ENCODE measurements at regions not wholly inside any gene's neighbourhood (a gene's known extent, or its start where the extent isn't known, plus 50 kb on each side); places are given as distances from the start of the nearest gene placed in this dataset.

DNA sequence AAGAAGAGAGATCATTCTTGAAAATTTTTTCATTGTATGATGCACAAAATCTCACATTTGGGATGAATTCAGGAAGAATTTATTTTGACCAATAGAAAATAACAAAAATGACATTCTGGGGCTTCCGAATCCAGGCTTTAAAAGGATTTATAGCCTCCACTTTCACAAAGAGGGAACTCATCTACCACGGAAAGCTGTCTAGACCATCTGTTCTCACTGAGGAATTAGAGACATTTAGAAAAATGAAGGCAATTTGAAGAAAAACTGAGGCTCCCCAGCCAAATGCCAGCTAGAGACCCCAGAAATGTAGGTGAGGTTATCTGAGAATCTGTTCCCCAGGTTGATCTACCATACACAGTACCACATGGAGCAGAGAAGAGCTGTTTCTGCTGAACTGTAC, 464.3 kb downstream of the TMA16 start:
- no peaks in the 10 kb centered on the region for H3K27me3 ChIP-seq (ENCODE audit: control insufficient read depth, insufficient read depth, low read length)
- no peaks in the 10 kb centered on the region for H3K36me3 ChIP-seq (ENCODE audit: control insufficient read depth in 2 of 3, insufficient read depth in 3 of 3, low read length in 3 of 3)
- FAIRE-seq, result no peak
- TF ChIP-seq, protein P1, sequence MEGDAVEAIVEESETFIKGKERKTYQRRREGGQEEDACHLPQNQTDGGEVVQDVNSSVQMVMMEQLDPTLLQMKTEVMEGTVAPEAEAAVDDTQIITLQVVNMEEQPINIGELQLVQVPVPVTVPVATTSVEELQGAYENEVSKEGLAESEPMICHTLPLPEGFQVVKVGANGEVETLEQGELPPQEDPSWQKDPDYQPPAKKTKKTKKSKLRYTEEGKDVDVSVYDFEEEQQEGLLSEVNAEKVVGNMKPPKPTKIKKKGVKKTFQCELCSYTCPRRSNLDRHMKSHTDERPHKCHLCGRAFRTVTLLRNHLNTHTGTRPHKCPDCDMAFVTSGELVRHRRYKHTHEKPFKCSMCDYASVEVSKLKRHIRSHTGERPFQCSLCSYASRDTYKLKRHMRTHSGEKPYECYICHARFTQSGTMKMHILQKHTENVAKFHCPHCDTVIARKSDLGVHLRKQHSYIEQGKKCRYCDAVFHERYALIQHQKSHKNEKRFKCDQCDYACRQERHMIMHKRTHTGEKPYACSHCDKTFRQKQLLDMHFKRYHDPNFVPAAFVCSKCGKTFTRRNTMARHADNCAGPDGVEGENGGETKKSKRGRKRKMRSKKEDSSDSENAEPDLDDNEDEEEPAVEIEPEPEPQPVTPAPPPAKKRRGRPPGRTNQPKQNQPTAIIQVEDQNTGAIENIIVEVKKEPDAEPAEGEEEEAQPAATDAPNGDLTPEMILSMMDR (IDR thresholded peaks at IDR 0.05; ENCODE audit: borderline replicate concordance, extremely low read depth, insufficient read depth), result no peak
- intact Hi-C loops (cut with DNase I), result no loop called here
- no peaks in the 10 kb centered on the region for H3K9me3 ChIP-seq (ENCODE audit: control insufficient read depth in 2 of 3, insufficient read depth in 1 of 3, low read length in 3 of 3)
- no peaks in the 10 kb centered on the region for H3K4me1 ChIP-seq (ENCODE audit: control insufficient read depth in 2 of 3, insufficient read depth in 2 of 3, low read depth in 1 of 3, low read length in 3 of 3)
- no peak overlapping the region for H3K4me3 ChIP-seq (ENCODE audit: low read length in 3 of 3)
- no peak overlapping the region for H3K9ac ChIP-seq (ENCODE audit: low read length in 3 of 3)
- H3K27ac ChIP-seq (ENCODE audit: low read depth in 2 of 2, low read length in 2 of 2), result no peak overlapping the region
- no peak for DNase-seq

DNA sequence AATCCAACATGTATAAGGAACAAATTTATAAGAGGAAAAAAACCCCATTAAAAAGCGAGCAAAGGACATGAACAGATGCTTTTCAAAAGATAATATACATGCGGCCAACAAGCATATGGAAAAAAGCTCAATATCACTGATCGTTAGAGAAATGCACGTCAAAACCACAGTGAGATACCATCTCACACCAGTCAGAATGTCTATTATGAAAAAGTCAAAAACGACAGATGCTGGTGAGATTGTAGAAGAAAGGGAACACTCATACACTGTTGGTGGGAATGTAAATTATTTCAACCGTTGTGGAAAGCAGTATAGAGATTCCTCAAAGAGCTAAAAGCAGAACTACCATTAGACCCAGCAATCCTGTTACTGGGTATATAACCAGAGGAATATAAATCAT, 465.4 kb downstream of the TMA16 start:
- H3K27me3 ChIP-seq (ENCODE audit: control insufficient read depth, insufficient read depth, low read length), result no peaks in the 10 kb centered on the region
- no peaks in the 10 kb centered on the region for H3K36me3 ChIP-seq (ENCODE audit: control insufficient read depth in 2 of 3, insufficient read depth in 3 of 3, low read length in 3 of 3)
- no peak overlapping the region for H3K9ac ChIP-seq (ENCODE audit: low read length in 3 of 3)
- intact Hi-C loops (cut with DNase I), result no loop called here
- H3K4me1 ChIP-seq (ENCODE audit: control insufficient read depth in 2 of 3, insufficient read depth in 2 of 3, low read depth in 1 of 3, low read length in 3 of 3), result no peaks in the 10 kb centered on the region
- H3K4me3 ChIP-seq (ENCODE audit: low read length in 3 of 3), result no peak overlapping the region
- TF ChIP-seq, protein P1 (IDR thresholded peaks at IDR 0.05; ENCODE audit: borderline replicate concordance, extremely low read depth, insufficient read depth), result no peak
- no peaks in the 10 kb centered on the region for H3K9me3 ChIP-seq (ENCODE audit: control insufficient read depth in 2 of 3, insufficient read depth in 1 of 3, low read length in 3 of 3)
- no peak overlapping the region for H3K27ac ChIP-seq (ENCODE audit: low read depth in 2 of 2, low read length in 2 of 2)
- no peak for FAIRE-seq
- no peak for DNase-seq

DNA sequence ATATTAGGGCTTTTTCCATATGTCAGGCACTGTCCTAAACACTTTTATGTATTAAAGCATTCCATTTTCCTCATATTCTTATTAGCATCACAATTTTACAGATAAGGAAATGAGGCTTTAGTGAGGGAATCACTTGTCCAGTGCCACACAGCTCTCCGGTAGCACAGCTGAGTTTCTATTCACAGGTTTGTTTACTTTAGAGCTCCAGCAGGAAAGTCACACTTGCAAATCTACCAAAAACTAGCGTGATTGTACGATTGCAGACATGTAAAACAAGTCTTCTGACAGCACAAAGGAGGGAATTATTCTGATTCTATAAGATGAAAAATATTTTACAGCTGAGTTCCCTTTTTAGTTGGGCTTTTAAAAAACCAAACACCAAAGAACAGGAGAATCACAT, 472.1 kb downstream of the TMA16 start:
- TF ChIP-seq, protein P1 (IDR thresholded peaks at IDR 0.05; ENCODE audit: borderline replicate concordance, extremely low read depth, insufficient read depth), result no peak
- Histone ChIP-seq H3K36me3 (ENCODE audit: control insufficient read depth in 2 of 3, insufficient read depth in 3 of 3, low read length in 3 of 3) (no peaks in the 10 kb centered on the region), H3K27me3 (ENCODE audit: control insufficient read depth, insufficient read depth, low read length) (no peaks in the 10 kb centered on the region), H3K27ac (ENCODE audit: low read depth in 2 of 2, low read length in 2 of 2) (no peak overlapping the region), H3K9ac (ENCODE audit: low read length in 3 of 3) (no peak overlapping the region), H3K4me3 (ENCODE audit: low read length in 3 of 3) (no peak overlapping the region), H3K9me3 (ENCODE audit: control insufficient read depth in 2 of 3, insufficient read depth in 1 of 3, low read length in 3 of 3) (no peaks in the 10 kb centered on the region), H3K4me1 (ENCODE audit: control insufficient read depth in 2 of 3, insufficient read depth in 2 of 3, low read depth in 1 of 3, low read length in 3 of 3) (no peaks in the 10 kb centered on the region)
- DNase-seq (no peak), FAIRE-seq (no peak)
- intact Hi-C loops (cut with DNase I), result no loop called here

DNA sequence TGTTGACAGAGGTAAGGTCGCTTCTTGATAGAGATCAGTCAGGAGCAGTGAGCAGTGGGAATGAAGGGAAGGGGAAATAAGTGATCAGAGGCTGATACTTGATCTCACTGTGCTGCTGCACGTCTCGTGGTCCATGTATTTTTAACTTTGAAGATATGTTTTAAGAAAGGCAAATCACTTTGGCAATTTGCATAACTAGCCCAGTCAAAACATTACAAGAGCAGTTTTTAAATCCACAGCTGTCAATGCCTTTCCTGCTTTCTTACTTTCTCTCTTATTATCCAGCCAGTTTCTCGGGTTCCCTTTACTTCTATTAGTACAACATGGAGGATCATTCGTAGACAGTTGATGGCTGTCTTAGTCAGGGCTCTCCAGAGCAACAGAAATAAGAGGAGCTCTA, 472.8 kb downstream of the TMA16 start:
- no peak overlapping the region for H3K27ac ChIP-seq (ENCODE audit: low read depth in 2 of 2, low read length in 2 of 2)
- no peak overlapping the region for H3K4me3 ChIP-seq (ENCODE audit: low read length in 3 of 3)
- intact Hi-C loops (cut with DNase I), result no loop called here
- TF ChIP-seq, protein P1 (IDR thresholded peaks at IDR 0.05; ENCODE audit: borderline replicate concordance, extremely low read depth, insufficient read depth), result no peak
- no peaks in the 10 kb centered on the region for H3K4me1 ChIP-seq (ENCODE audit: control insufficient read depth in 2 of 3, insufficient read depth in 2 of 3, low read depth in 1 of 3, low read length in 3 of 3)
- FAIRE-seq (no peak), DNase-seq (no peak)
- H3K36me3 ChIP-seq (ENCODE audit: control insufficient read depth in 2 of 3, insufficient read depth in 3 of 3, low read length in 3 of 3), result no peaks in the 10 kb centered on the region
- no peaks in the 10 kb centered on the region for H3K27me3 ChIP-seq (ENCODE audit: control insufficient read depth, insufficient read depth, low read length)
- no peaks in the 10 kb centered on the region for H3K9me3 ChIP-seq (ENCODE audit: control insufficient read depth in 2 of 3, insufficient read depth in 1 of 3, low read length in 3 of 3)
- H3K9ac ChIP-seq (ENCODE audit: low read length in 3 of 3), result no peak overlapping the region
